Tibial artery (tissue), 4 donors: ENCODE measurements at regions not wholly inside any gene's neighbourhood (a gene's known extent, or its start where the extent isn't known, plus 50 kb on each side); places are given as distances from the start of the nearest gene placed in this dataset.

Experiments
- DNase-seq, 2 donors: peaks; one replicate each; pipeline ENCODE4 v3.0.0-alpha.2; 2019
- H3K27ac ChIP-seq, 2 donors: fragments of 200-600 bp; sonication (generic) in 1 of 2; 1 replicate in 1 of 2; 2 replicates in 1 of 2; pipeline ENCODE4 v1.5.1; 2018 to 2019; ENCODE audit warnings: mild to moderate bottlenecking in 1 of 2
- H3K27me3 ChIP-seq, 2 donors: fragments of 200-600 bp; sonication (generic) in 1 of 2; one replicate each; pipeline versions ENCODE4 v1.5.1 to v1.6.0; 2016 to 2019
- H3K36me3 ChIP-seq, 3 donors: fragments of 200-600 bp; sonication (generic) in 2 of 3; one replicate each; pipeline ENCODE4 v1.5.1; 2016 to 2019; ENCODE audit warnings: mild to moderate bottlenecking in 2 of 3
- H3K4me1 ChIP-seq, 4 donors: fragments of 200-600 bp; sonication (generic) in 2 of 4; 1 replicate in 3 of 4; 2 replicates in 1 of 4; pipeline ENCODE4 v1.5.1; 2016 to 2019
- H3K4me3 ChIP-seq, 2 donors: fragments of 200-600 bp; sonication (generic) in 1 of 2; 1 replicate in 1 of 2; 2 replicates in 1 of 2; pipeline ENCODE4 v1.5.1; 2018 to 2019; ENCODE audit warnings: mild to moderate bottlenecking in 2 of 2
- H3K9me3 ChIP-seq, 3 donors: fragments of 200-600 bp; sonication (generic) in 1 of 3; one replicate each; pipeline ENCODE4 v1.5.1; 2016 to 2019
- CTCF ChIP-seq, 2 experiments: fragments of 200-600 bp in 1 of 2; fragments of 450-650 bp in 1 of 2; IDR thresholded peaks; one replicate each; pipeline ENCODE4 v1.5.1; 2017 to 2019; ENCODE audit warnings: antibody characterized with exemption in 2 of 2, mild to moderate bottlenecking in 1 of 2, moderate library complexity in 1 of 2
- intact Hi-C: fragments of 100-400 bp; cut with DNase I; formaldehyde crosslinking; loops from one replicate; pipeline ENCODE4 v1.15.0; 2023; ENCODE audit warnings: low total_unique reads

GRCh38 chr13:72384879-72385278 lies 342.6 kb downstream of the MZT1 start:
- TF ChIP-seq CTCF (IDR thresholded peaks at IDR 0.05): no peak
- DNase-seq: no peak

GRCh38 chr13:72384186-72384823 lies 343.1 kb downstream of the MZT1 start:
- no peak for TF ChIP-seq CTCF (IDR thresholded peaks at IDR 0.05)
- H3K27me3 ChIP-seq: no peaks in the 10 kb centered on the region
- DNase-seq: no peak
- no peaks in the 10 kb centered on the region for H3K9me3 ChIP-seq
- H3K36me3 ChIP-seq: no peaks in the 10 kb centered on the region
- no peak overlapping the region for H3K4me3 ChIP-seq
- no peaks in the 10 kb centered on the region for H3K4me1 ChIP-seq
- no peak overlapping the region for H3K27ac ChIP-seq
- intact Hi-C loops: no loop called here

More at GRCh38 chr13:72384879-72385278, 342.6 kb downstream of the MZT1 start:
- no peaks in the 10 kb centered on the region for H3K4me1 ChIP-seq
- intact Hi-C loops: no loop called here
- no peaks in the 10 kb centered on the region for H3K9me3 ChIP-seq
- no peak overlapping the region for H3K4me3 ChIP-seq
- H3K36me3 ChIP-seq: no peaks in the 10 kb centered on the region
- no peaks in the 10 kb centered on the region for H3K27me3 ChIP-seq
- H3K27ac ChIP-seq: no peak overlapping the region

- no peak for TF ChIP-seq CTCF (IDR thresholded peaks at IDR 0.05)
Measured at GRCh38 chr13:72383646-72384045, 343.8 kb downstream of the MZT1 start.

GRCh38 chr13:72379581-72379980 lies 347.8 kb downstream of the MZT1 start:
- Histone ChIP-seq H3K27ac (no peak overlapping the region), H3K4me3 (no peak overlapping the region), H3K4me1 (no peaks in the 10 kb centered on the region), H3K27me3 (no peaks in the 10 kb centered on the region), H3K36me3 (no peaks in the 10 kb centered on the region), H3K9me3 (no peaks in the 10 kb centered on the region)
- TF ChIP-seq CTCF (IDR thresholded peaks at IDR 0.05): no peak
- intact Hi-C loops: no loop called here
- no peak for DNase-seq

More at GRCh38 chr13:72383646-72384045, 343.8 kb downstream of the MZT1 start:
- Histone ChIP-seq H3K27me3 (no peaks in the 10 kb centered on the region), H3K27ac (no peak overlapping the region), H3K4me1 (no peaks in the 10 kb centered on the region), H3K36me3 (no peaks in the 10 kb centered on the region), H3K9me3 (no peaks in the 10 kb centered on the region), H3K4me3 (no peak overlapping the region)
- no peak for DNase-seq
- intact Hi-C loops: no loop called here

GRCh38 chr13:72368031-72368430 lies 359.4 kb downstream of the MZT1 start:
- Histone ChIP-seq H3K27ac (no peak overlapping the region), H3K4me1 (no peaks in the 10 kb centered on the region), H3K9me3 (no peaks in the 10 kb centered on the region), H3K36me3 (no peaks in the 10 kb centered on the region), H3K4me3 (no peak overlapping the region), H3K27me3 (no peaks in the 10 kb centered on the region)
- intact Hi-C loops: no loop called here
- TF ChIP-seq CTCF (IDR thresholded peaks at IDR 0.05): no peak
- DNase-seq: no peak

GRCh38 chr13:72346716-72347115 lies 380.7 kb downstream of the MZT1 start:
- Histone ChIP-seq H3K27ac (no peak overlapping the region), H3K27me3 (no peaks in the 10 kb centered on the region), H3K4me1 (no peaks in the 10 kb centered on the region), H3K9me3 (no peaks in the 10 kb centered on the region), H3K4me3 (no peak overlapping the region), H3K36me3 (no peaks in the 10 kb centered on the region)
- no peak for DNase-seq
- no peak for TF ChIP-seq CTCF (IDR thresholded peaks at IDR 0.05)
- intact Hi-C loops: no loop called here
